ENCODE measurements at regions not wholly inside any gene's neighbourhood (a gene's known extent, or its start where the extent isn't known, plus 50 kb on each side); places are given as distances from the start of the nearest gene placed in this dataset.

- no peak for DNase-seq (ENCODE audit: low spot score)
Measured at GRCh38 chr6:43917878-43918382, 147.9 kb downstream of the VEGFA start.

- no peak for DNase-seq (ENCODE audit: low spot score)
Measured at GRCh38 chr6:43916924-43917877, 147.2 kb downstream of the VEGFA start.

GRCh38 chr6:43915986-43916923 is 146.2 kb downstream of the VEGFA start:
- no peak for DNase-seq (ENCODE audit: low spot score)

- no peak for DNase-seq (ENCODE audit: low spot score)
Measured at GRCh38 chr6:43915208-43915869, 145.3 kb downstream of the VEGFA start.

- no peak for DNase-seq (ENCODE audit: low spot score)
Measured at GRCh38 chr6:43914272-43915147, 144.5 kb downstream of the VEGFA start.

GRCh38 chr6:43913375-43914271 is 143.6 kb downstream of the VEGFA start:
- DNase-seq (ENCODE audit: low spot score): no peak

GRCh38 chr6:43912598-43913371 is 142.8 kb downstream of the VEGFA start:
- no peak for DNase-seq (ENCODE audit: low spot score)

- no peak for DNase-seq (ENCODE audit: low spot score)
Measured at GRCh38 chr6:43912116-43912577, 142.1 kb downstream of the VEGFA start.

- no peak for DNase-seq (ENCODE audit: low spot score)
Measured at GRCh38 chr6:43911354-43912115, 141.5 kb downstream of the VEGFA start.

- DNase-seq (ENCODE audit: low spot score): no peak
Measured at GRCh38 chr6:43910638-43911353, 140.8 kb downstream of the VEGFA start.

- DNase-seq (ENCODE audit: low spot score): no peak
Measured at GRCh38 chr6:43910149-43910637, 140.2 kb downstream of the VEGFA start.

- DNase-seq (ENCODE audit: low spot score): no peak
Measured at GRCh38 chr6:43909474-43910148, 139.6 kb downstream of the VEGFA start.

GRCh38 chr6:43907789-43908472 is 137.9 kb downstream of the VEGFA start:
- no peak for DNase-seq (ENCODE audit: low spot score)

- no peak for DNase-seq (ENCODE audit: low spot score)
Measured at GRCh38 chr6:43907312-43907711, 137.3 kb downstream of the VEGFA start.

- no peak for DNase-seq (ENCODE audit: low spot score)
Measured at GRCh38 chr6:43904311-43905123, 134.5 kb downstream of the VEGFA start.
